ENCODE measurements at regions not wholly inside any gene's neighbourhood (a gene's known extent, or its start where the extent isn't known, plus 50 kb on each side); places are given as distances from the start of the nearest gene placed in this dataset.

DNA sequence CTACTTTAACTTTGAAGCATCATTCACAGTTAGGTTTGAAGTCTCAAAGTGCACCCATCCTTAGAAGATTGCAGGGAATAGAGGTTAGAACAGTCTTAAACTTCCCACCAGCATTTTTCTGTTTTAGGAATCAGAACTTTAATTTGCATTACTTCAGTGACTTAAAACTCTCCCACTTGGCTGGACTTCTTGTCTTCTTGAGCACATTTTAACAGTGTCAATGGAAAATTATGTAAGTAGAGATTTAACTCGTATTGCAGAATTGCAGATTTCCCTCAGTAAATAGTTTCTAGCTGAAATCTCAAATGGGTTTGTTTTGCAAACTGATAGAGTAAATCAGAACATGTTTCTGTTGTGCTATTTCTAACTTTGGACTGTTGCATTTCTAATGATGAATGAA lies 369.6 kb downstream of the OTOL1 start:
- no peak for DNase-seq (ENCODE audit: low read depth)
- TF ChIP-seq, protein P1, sequence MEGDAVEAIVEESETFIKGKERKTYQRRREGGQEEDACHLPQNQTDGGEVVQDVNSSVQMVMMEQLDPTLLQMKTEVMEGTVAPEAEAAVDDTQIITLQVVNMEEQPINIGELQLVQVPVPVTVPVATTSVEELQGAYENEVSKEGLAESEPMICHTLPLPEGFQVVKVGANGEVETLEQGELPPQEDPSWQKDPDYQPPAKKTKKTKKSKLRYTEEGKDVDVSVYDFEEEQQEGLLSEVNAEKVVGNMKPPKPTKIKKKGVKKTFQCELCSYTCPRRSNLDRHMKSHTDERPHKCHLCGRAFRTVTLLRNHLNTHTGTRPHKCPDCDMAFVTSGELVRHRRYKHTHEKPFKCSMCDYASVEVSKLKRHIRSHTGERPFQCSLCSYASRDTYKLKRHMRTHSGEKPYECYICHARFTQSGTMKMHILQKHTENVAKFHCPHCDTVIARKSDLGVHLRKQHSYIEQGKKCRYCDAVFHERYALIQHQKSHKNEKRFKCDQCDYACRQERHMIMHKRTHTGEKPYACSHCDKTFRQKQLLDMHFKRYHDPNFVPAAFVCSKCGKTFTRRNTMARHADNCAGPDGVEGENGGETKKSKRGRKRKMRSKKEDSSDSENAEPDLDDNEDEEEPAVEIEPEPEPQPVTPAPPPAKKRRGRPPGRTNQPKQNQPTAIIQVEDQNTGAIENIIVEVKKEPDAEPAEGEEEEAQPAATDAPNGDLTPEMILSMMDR (IDR thresholded peaks at IDR 0.05; ENCODE audit: insufficient read depth, low read length): no peak
- no peak overlapping the region for H3K4me3 ChIP-seq (ENCODE audit: low read depth, low read length)

DNA sequence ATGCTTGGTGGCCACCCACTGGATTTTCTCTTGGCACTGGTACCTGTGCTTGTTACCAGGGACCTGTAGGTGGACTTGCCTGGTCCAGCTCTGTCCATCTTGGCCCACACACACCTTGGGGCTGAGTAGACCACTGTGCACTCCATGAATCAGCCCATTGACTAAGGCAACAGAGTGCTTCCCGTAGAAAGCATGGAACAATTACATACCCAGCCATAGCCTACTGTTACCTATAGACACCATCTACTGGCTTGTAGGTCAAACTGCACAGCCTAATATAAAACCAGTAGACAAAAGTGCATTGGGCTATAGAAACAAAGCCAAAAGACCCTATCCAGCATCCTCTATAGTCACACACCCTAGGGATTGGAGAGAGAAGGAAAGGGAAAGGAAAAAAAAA lies 378.9 kb downstream of the OTOL1 start:
- TF ChIP-seq, protein P1 (IDR thresholded peaks at IDR 0.05; ENCODE audit: insufficient read depth, low read length): no peak

DNA sequence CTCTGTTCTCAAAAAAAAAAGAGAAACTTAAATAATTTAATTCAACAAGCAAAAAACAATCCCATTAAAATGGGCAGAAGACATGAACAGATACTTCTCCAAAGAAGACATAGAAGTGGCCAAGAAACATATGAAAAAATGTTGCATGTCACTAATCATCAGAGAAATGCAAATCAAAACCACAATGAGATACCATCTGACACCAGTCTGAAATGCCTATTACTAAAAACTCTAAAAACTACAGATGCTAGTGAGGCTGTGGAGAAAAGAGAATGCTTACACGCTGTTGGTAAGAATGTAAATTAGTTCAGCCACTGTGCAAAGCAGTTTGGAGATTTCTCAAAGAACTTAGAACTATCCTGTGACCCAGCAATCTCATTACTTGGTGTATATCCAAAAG lies 382.9 kb downstream of the OTOL1 start:
- no peak for DNase-seq (ENCODE audit: low read depth)
- TF ChIP-seq, protein P1 (IDR thresholded peaks at IDR 0.05; ENCODE audit: insufficient read depth, low read length): no peak
- H3K4me3 ChIP-seq (ENCODE audit: low read depth, low read length): no peak overlapping the region

More for the DNA sequence above, 378.9 kb downstream of the OTOL1 start:
- H3K4me3 ChIP-seq (ENCODE audit: low read depth, low read length): no peak overlapping the region
- no peak for DNase-seq (ENCODE audit: low read depth)

DNA sequence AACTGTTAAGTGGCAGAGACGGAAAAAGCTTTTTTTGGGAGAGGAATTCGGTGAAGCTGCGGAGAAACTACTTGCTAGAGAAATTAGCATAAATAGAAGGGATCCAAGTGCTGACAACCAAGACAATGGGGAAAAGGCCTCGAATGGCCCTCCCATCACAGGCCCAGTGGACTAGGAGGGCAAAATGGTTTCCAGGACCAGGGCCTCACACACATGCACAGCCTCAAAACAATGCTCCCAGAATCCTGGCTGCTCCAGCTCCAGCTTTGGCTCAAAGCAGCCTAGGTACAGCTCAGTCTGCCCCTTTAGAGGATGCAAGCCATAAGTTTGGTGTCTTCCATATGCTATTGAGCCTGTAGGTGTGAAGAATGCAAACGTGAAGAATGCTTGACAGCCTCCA lies 388.2 kb downstream of the OTOL1 start:
- TF ChIP-seq, protein P1 (IDR thresholded peaks at IDR 0.05; ENCODE audit: insufficient read depth, low read length): no peak
- DNase-seq (ENCODE audit: low read depth): no peak
- no peak overlapping the region for H3K4me3 ChIP-seq (ENCODE audit: low read depth, low read length)

DNA sequence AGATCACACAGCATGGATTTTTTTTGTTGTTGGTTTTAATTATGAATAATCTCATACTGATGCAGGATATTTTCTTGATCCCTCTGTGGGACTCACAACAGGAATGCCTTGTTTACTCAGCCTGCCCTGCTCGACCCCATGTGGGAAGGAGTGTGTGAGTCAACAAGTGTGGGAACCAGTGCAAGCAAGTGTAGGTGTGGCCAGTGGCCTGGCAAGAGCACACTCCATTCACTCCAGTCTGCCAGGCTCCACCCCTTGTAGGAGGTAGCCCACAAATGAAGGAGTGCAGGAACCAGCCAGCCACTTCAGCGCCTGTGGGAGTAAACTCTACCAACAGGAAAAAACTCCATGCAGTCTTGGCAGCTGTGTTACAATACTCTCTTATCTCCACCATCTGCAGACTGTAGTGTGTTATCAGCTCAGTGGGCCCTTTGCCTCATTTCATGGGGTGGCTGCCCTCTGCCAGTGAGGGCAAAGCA lies 393.6 kb downstream of the OTOL1 start:
- TF ChIP-seq, protein P1 (IDR thresholded peaks at IDR 0.05; ENCODE audit: insufficient read depth, low read length): no peak
- peak; percentile 90 for DNase-seq (ENCODE audit: low read depth)

DNA sequence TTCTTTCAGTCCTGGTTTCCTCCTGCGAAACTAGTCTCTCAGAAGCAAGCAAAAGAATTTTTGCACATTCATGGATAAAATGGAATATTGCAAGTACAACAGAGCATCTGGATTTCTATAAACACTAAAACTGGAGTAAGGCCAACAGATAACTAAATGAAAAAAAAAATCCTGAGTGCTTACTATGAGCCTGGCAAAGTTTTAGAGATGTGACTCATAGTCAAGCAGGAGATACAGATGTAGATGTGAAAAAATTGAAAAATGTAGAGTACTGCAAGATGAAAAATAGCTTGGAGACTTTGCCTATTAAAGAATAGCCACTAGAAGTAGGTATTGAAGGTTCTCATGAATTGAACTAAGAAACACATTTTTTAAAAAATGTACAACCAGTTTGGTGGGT lies 397.4 kb downstream of the OTOL1 start:
- TF ChIP-seq, protein P1 (IDR thresholded peaks at IDR 0.05; ENCODE audit: insufficient read depth, low read length): no peak
- DNase-seq (ENCODE audit: low read depth): peak; percentile 92

More for the DNA sequence above, 393.6 kb downstream of the OTOL1 start:
- no peak overlapping the region for H3K4me3 ChIP-seq (ENCODE audit: low read depth, low read length)

DNA sequence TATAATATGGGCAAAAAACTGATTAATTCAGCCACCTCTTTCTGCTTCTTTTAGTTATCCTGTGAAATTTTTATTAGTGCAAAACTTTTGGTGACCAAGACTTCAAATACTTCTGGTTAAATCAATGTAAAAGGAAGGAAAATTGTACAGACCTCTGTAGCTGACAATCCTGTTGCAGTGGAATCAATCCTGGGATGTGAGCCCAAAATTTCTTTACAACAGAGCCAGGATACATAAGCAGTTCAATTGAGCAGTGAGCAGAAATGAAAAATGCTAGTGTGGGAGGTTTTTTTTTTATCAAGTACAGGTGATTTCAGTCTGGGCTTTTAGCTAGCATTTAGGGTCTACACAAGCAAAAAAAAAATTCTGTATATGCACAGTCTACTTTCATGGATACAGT lies 398.0 kb downstream of the OTOL1 start:
- peak; percentile 40 for DNase-seq (ENCODE audit: low read depth)
- no peak overlapping the region for H3K4me3 ChIP-seq (ENCODE audit: low read depth, low read length)
- TF ChIP-seq, protein P1 (IDR thresholded peaks at IDR 0.05; ENCODE audit: insufficient read depth, low read length): no peak

More for the DNA sequence above, 397.4 kb downstream of the OTOL1 start:
- no peak overlapping the region for H3K4me3 ChIP-seq (ENCODE audit: low read depth, low read length)

Measured in fibroblast of the aortic adventitia (primary cell).